ENCODE measurements at regions not wholly inside any gene's neighbourhood (a gene's known extent, or its start where the extent isn't known, plus 50 kb on each side); places are given as distances from the start of the nearest gene placed in this dataset.

DNA sequence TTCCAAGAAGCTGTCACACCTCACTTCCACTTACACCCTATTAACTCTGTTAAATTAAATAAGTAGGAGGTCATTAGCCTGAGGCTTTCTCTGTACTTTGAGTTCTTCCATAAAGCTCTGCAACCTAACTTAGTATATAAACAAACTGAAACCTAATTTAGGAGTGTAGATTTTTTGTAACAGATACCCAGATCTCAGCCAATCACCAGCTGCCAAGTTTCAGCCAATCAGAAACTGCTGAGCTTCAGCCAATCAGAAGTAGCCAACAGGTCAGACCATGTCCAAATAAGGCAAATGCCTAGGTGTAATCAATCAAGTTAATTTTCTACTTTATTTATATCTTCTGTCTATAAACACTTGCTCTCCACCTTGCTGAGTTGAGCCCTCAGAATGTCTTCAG, 142.7 kb upstream of the SULF2 start:
- H3K4me1 Mint-ChIP-seq, result no peaks in the 10 kb centered on the region
- Histone ChIP-seq H3K27me3 (ENCODE audit: control insufficient read depth in 2 of 2, insufficient read depth in 2 of 2, low read length in 2 of 2) (peaks cover 5 to 9% of the 10 kb centered on the region in 2 donors), H2AFZ (ENCODE audit: insufficient read depth, low read depth, low read length, poor library complexity, severe bottlenecking) (no peak overlapping the region), H3K27ac (ENCODE audit: low read depth in 1 of 2, low read length in 2 of 2) (no peak overlapping the region), H3K9me3 (replicated peaks in 1 of 2; ENCODE audit: control insufficient read depth in 1 of 2, insufficient read depth in 1 of 2, low read length in 2 of 2) (no peaks in the 10 kb centered on the region), H3K36me3 (replicated peaks in 1 of 2; ENCODE audit: control insufficient read depth in 1 of 2, insufficient read depth in 2 of 2, low read length in 2 of 2) (no peaks in the 10 kb centered on the region), H3K79me2 (ENCODE audit: insufficient read depth, low read length) (no peaks in the 10 kb centered on the region), H3K4me3 (replicated peaks in 1 of 3; ENCODE audit: low read depth in 2 of 3, low read length in 3 of 3) (no peak overlapping the region), H3K4me1 (ENCODE audit: control insufficient read depth in 1 of 2, insufficient read depth in 2 of 2, low read length in 2 of 2) (no peaks in the 10 kb centered on the region), H3K9ac (ENCODE audit: insufficient read depth, low read length, poor library complexity, severe bottlenecking) (no peak overlapping the region), H3K4me2 (replicated peaks; ENCODE audit: extremely low read depth, low read length, poor library complexity, severe bottlenecking) (no peak overlapping the region), H4K20me1 (ENCODE audit: insufficient read depth, low read length) (no peaks in the 10 kb centered on the region)
- no peak overlapping the region for H3K4me3 Mint-ChIP-seq
- H3K27me3 Mint-ChIP-seq (ENCODE audit: low read depth in 3 of 3), result peaks cover 8 to 20% (median 10%) of the 10 kb centered on the region in 3 donors
- H3K36me3 Mint-ChIP-seq, result no peaks in the 10 kb centered on the region
- intact Hi-C loops (cut with micrococcal nuclease), result no loop called here
- DNase-seq, result no peak
- no peaks in the 10 kb centered on the region for H3K9me3 Mint-ChIP-seq
- H3K27ac Mint-ChIP-seq, result no peak overlapping the region
- TF ChIP-seq, protein P1, sequence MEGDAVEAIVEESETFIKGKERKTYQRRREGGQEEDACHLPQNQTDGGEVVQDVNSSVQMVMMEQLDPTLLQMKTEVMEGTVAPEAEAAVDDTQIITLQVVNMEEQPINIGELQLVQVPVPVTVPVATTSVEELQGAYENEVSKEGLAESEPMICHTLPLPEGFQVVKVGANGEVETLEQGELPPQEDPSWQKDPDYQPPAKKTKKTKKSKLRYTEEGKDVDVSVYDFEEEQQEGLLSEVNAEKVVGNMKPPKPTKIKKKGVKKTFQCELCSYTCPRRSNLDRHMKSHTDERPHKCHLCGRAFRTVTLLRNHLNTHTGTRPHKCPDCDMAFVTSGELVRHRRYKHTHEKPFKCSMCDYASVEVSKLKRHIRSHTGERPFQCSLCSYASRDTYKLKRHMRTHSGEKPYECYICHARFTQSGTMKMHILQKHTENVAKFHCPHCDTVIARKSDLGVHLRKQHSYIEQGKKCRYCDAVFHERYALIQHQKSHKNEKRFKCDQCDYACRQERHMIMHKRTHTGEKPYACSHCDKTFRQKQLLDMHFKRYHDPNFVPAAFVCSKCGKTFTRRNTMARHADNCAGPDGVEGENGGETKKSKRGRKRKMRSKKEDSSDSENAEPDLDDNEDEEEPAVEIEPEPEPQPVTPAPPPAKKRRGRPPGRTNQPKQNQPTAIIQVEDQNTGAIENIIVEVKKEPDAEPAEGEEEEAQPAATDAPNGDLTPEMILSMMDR (IDR thresholded peaks at IDR 0.05), result no peak

DNA sequence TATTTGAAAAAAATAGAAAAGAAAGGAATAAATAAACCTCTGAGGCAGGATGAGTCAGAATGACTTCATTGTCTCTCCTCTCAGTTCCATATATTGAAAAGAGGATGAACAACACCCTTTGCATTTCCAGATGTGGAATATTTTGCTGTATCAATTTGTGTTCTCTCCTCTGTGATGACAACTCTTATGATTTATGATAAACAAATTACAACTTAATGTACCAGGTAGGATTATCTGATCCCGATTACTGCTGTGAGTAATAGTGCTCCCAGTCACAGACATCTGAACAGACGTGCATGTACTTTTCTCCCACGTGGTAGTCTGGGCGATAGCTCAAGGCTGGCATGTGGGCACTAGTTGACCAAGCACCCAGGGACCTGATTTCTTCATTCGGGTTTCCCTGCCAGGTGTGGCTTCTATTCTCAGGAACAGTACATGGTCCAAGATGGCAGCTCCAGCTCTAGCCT, 142.1 kb upstream of the SULF2 start:
- no peaks in the 10 kb centered on the region for H3K4me1 Mint-ChIP-seq
- Histone ChIP-seq H3K4me3 (replicated peaks in 1 of 3; ENCODE audit: low read depth in 2 of 3, low read length in 3 of 3) (no peak overlapping the region), H3K9ac (ENCODE audit: insufficient read depth, low read length, poor library complexity, severe bottlenecking) (no peak overlapping the region), H3K9me3 (replicated peaks in 1 of 2; ENCODE audit: control insufficient read depth in 1 of 2, insufficient read depth in 1 of 2, low read length in 2 of 2) (no peaks in the 10 kb centered on the region), H3K27me3 (ENCODE audit: control insufficient read depth in 2 of 2, insufficient read depth in 2 of 2, low read length in 2 of 2) (peaks cover 10 to 11% of the 10 kb centered on the region in 2 donors), H3K4me1 (ENCODE audit: control insufficient read depth in 1 of 2, insufficient read depth in 2 of 2, low read length in 2 of 2) (no peaks in the 10 kb centered on the region), H3K36me3 (replicated peaks in 1 of 2; ENCODE audit: control insufficient read depth in 1 of 2, insufficient read depth in 2 of 2, low read length in 2 of 2) (no peaks in the 10 kb centered on the region), H3K4me2 (replicated peaks; ENCODE audit: extremely low read depth, low read length, poor library complexity, severe bottlenecking) (no peak overlapping the region), H2AFZ (ENCODE audit: insufficient read depth, low read depth, low read length, poor library complexity, severe bottlenecking) (no peak overlapping the region), H3K27ac (ENCODE audit: low read depth in 1 of 2, low read length in 2 of 2) (no peak overlapping the region), H4K20me1 (ENCODE audit: insufficient read depth, low read length) (no peaks in the 10 kb centered on the region), H3K79me2 (ENCODE audit: insufficient read depth, low read length) (no peaks in the 10 kb centered on the region)
- 84% methylated on average over 5 of the region's 5 CpGs for WGBS (ENCODE audit: insufficient coverage)
- DNase-seq, result no peak
- H3K4me3 Mint-ChIP-seq, result no peak overlapping the region
- H3K27me3 Mint-ChIP-seq (ENCODE audit: low read depth in 3 of 3), result peaks cover 8 to 23% (median 12%) of the 10 kb centered on the region in 3 donors
- no peak overlapping the region for H3K27ac Mint-ChIP-seq
- no peaks in the 10 kb centered on the region for H3K36me3 Mint-ChIP-seq
- no peaks in the 10 kb centered on the region for H3K9me3 Mint-ChIP-seq
- TF ChIP-seq, protein P1 (IDR thresholded peaks at IDR 0.05), result no peak
- intact Hi-C loops (cut with micrococcal nuclease), result no loop called here

Data from CD14-positive monocyte (primary cell).